SKM-1 (cell line): ENCODE measurements at regions not wholly inside any gene's neighbourhood (a gene's known extent, or its start where the extent isn't known, plus 50 kb on each side); places are given as distances from the start of the nearest gene placed in this dataset.
"Not testable (repeated sequence)": the region's sequence is repeated elsewhere in the genome, so short reads cannot be mapped to it uniquely, and the experiment has no call there.

Experiments used
- DNase-seq: peaks from one replicate; lab custom pipeline; 2025; ENCODE audit not compliant: unreplicated experiment; lab: John Stamatoyannopoulos, UW

DNA sequence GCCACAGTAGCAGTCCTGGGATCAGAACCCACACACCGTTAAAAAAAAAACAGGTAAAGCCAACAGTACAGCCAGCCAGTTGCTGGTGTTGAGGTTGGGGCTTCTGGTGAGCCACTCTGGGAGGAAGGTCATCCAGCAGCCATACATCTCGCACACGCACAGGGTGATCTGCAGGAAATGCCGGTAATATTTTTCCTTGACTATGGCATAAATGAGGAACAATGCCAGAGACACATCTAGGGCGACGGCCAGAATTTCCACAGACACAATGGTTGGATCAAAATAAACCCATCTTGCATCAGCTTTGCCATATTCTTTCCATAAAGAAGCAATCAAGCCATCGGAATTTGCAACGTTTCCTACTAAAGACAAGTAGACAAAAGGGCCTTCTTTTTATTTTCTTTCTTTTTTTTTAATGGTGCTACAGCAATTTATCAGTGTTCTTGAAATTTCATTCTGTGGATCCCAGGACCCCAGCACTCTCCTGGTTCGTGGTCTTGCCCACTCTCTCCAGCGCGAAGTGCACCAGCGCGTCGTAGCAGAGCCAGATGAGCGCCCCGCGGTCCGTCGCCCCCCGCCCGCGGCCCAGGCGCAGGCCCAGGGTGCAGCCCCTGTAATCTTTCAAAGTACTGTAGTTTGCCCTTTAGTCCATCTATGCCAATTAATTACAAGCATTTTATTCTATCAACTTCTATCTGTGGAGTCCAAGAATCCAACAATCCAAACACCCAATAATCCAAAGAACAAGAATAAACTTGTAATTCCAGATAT lies 861.0 kb downstream of the CDH11 start:
- DNase-seq = not testable (repeated sequence)

DNA sequence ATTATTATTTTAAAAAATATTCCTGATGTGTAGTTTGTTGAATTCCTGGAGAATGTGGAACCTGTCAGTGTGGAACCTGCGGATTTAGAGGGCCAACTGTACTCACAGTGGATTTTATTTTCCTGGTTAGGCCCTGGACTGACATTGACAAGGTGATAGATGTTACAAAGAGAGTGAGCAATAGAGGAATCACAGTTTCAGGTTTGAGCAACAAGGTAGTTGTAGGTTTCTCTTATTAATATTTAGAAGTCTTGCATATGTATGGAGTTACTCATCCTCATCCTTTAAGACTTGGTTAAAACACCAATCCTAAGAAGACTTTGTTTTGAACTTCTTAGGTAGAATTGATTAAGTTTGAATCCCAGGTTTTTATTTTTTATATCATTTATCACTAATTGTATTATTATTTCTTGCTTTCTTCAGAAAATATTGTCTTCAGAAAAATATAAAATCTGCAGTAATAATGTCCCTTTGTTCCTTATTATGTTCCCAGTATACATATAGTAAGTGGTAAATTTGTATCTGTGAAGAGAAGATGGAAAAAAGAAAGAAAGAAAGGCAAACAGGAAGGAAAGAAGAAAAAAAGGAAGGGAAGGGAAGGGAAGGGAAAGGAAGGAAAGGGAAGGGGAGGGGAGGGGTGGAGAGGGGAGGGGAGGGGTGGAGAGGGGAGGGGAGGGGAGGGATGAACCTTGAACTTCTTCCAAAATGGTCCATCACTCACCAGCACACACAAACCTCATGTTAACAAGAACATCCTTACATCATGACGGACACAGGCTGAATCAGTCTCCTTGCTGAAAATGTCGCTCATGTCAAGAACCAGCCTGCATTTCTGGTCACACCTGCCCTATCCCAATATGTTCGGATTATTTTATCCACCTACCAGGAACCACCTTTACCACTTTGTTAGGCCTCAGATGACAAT lies 867.2 kb downstream of the CDH11 start:
- DNase-seq = no peak

DNA sequence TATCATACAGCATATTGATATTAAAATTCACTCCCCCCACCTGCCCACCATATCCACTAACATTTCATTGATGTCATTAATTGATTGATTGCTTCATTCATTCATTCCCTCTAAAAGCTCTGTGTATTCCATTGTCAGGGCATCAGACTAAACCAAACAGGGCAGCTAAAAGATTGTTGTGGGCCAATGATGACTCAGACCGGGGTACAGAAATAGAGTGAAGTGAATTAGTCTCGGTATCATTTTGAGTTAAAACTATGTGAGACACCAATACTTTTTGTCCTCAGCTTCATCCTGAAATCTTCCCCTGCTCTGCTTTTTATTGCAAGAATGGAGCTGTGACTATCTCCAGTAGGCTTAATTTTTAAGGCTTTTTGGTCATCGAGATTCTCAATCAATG lies 868.3 kb downstream of the CDH11 start:
- DNase-seq = no peak

DNA sequence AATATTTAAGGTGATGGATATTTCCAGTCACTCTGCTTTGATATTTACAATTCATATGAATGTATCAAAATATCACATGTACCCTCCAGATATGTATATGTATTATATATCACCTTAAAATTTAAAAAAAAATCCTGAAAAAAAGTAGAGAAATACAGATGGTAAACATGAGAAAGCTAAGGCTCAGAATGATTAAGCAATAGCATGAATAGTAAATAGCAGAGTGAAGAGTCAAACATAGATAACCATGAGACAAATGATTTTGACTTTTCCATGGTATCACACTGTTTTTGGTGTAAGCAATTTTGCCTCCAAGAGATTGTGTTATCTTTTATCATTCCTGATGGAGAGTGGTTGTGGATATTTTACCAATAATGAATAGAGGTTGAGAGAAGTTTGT lies 868.8 kb downstream of the CDH11 start:
- DNase-seq = no peak

DNA sequence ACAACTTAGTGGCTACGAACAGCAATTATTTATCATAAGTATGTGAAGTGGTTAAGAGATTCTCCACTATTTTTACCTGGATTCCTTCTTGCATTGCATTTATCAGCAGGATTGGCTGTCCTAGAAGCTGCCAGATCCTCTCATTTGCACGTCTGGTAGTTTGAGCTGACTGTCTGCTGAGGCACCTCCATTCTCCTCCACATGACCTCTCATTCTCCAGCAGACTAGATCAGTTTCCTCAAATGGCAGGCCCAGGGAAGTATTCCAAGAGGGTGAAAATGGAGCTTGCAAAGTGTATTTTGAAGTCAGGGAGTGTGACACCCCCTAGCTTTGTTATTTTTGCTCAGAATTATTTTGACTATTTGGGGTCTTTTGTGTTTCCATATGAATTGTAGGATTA lies 870.1 kb downstream of the CDH11 start:
- DNase-seq = no peak

DNA sequence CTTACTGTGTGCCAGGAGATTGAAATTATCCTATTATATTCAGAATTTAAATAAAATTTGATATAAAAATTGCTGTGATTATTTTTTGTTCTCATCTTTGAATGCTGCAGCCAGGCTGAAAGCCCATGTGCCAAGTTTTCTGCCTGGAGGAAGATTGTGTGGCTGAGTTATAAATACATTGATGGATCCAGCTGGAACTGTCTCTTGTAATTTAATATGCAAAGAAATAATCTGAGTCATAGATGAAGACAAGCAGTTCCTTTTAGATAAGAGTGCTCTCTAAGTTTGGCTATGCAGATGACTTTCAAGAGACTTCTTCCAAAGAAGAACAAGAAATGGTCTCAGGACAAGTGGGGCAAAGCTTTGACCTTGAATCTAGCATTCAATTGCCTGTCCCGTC lies 871.0 kb downstream of the CDH11 start:
- DNase-seq = no peak

DNA sequence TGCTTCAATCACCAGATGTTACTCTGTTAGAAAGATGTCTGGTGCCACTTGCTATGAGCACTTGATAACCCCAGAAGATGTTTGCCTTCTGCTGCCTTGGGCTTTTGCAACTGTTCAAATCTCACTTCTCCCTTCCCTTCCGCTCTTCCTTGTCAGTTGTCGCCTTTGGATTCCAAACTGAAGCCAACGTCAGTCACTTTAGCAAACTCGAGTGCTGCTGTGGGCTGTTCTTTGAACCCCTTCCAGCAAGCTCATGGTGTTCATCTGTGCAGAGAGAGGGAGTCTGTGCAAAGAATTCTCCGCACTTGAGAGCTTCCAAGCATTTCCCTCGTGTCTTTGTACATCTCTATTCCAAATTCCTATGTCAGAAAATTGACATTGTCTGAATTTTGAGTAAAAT lies 879.4 kb downstream of the CDH11 start:
- no peak for DNase-seq

DNA sequence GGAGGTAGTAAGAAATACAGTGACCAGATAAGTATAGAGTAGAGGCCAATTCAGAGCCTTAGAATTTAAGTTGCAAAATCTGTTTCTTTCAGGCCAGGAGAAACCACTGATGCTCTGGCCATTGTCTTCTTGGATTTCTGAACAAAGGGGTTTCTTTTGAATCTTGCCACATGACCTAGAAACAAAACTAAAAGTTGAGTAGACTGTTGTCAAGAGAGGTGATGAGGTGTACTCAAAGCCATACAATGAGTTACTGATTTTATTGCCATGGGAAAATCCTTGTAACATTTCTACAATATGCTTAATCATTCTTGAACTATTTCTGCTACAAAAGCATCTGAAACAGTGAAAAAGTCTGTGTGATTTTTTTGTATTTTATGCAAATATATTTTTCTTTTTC lies 881.3 kb downstream of the CDH11 start:
- no peak for DNase-seq

DNA sequence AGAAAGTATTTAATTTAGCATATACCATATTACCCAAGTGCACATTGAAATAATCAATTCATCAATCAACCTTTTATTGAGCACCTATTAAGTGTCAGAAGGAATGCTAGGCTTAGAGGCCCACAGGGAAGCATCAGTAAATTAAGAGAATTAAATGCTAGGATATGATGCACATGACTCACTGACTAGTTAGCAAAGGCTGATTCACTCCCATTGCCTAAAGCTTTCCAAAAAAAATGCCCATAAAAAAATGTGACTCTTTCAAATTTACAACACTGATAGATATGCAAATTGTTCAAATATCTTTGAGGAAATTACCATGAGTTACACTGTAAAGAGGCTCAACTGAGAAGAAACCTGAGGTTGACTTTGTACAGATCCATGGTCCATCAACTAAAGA lies 883.3 kb downstream of the CDH11 start:
- DNase-seq = no peak

DNA sequence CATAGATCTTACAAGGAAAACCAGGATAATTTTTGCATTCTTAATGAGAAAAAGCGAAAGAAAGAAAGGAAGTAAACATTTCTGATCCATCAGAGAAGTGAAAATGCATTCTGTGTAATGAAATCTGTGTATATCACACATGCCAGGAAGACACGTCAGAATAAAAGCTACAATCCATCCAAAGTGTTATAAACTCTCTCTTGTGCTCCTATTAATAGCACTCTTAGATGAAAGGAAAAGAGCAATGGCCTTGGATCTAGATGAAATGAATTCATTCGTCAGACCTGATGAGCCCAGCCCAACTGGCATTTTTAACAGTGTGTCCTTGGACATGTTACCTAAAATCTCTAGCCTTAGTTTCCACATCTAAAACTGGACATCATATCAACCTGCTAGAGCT lies 885.5 kb downstream of the CDH11 start:
- DNase-seq = no peak

DNA sequence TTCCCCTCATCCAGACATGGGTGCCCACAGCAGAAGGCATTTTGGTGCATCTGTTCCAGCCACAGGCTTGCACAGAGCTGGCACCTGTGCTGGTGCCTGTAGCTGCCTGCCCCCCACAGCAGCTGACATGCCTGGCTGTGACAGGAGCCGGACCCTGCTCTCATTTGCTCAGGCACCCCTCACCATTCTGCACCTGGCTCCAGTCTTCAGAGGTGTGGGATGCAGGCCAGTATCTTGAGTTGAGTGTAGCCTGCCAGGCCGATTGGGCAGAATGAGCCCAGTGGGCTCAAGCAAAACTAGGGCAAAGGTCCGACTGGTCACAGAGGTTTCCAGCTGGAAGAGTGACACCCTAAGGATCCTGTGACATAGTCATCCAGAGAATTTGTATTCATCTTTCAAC lies 887.7 kb downstream of the CDH11 start:
- no peak for DNase-seq

DNA sequence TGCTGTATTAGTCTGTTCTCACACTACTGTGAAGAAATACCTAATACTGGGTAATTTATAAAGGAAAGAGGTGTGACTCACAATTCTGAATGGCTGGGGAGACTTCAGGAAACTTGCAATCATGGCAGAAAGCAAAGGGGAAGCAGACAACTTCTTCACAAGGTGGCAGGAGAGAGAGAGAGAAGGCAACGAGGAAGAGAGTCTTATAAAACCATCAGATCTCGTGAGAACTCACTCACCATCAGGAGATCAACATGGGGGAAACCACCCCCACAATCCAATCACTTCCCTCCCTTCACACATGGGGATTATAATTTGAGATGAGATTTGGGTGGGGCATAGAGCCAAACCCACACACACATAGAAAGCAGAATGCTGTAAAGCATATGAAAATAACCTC lies 896.2 kb downstream of the CDH11 start:
- peak; percentile 2 for DNase-seq

DNA sequence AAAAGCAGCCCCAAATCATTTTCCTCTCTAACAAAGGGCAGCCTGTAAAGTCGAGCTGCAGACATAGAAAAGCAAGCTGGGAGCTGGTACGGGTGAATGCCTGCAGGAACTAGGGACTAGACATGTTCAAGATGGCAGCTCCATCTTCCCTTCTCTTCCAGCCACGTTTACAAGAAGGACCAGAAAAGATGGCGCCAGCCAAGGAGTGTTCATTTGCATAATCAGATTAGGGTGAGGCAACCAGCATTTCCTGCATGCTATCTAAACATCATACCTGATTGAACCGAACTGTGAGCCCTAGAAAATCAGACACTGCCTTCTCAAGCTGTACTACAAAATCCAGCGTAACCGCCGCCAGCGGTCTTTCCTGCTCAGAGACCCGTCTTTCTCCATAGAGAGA lies 896.8 kb downstream of the CDH11 start:
- DNase-seq = no peak

DNA sequence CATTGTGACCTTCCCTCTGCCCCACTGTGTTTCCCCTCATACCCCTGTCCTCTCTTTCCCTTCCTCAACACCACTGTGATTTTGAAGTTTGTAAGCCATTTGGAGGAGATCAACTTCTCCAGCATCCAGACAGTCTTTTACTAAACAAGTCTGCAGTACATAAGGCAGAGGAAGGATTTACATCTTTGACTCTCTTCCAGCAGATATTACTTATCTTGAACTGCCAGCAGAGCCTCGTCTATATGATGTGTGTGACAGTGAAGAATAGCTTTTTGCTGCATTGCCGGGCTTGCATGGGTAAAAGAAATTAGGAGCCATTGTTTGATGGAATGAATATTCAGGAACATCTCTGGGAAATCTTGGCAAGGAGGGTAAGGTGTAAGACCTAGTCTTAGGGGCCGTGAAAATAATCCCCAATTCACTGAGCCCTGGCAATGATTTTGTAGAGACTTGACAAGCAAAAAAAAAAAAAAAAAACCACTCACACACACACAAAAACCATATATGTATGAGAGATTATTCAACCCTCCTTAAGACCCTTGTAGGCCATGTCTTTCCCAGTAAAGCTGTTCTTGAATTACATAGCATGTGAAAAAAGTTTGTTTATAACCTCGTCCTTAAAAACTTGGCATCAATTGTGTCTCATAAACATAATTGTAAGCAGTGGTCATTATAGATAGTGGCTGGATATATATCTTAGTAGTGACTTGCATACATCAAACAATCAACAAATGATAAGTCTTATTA lies 903.9 kb downstream of the CDH11 start:
- DNase-seq = no peak

DNA sequence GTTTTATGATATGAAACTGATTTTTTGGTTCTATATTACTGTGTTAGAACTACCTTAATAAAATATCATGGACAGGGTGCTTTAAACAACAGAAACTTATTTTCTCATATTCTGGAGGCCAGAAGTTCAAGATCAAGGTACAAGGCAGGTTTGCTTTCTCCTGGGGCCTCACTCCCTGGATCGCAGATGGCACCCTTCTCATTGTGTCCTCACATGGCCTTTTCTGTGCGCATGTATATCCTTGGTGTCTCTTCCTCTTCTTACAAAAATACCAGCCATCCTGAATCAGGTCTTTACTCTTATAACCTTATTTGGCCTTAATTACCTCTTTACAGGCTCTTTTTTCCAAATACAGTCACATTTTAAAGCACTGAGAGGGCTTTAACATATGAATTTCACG lies 906.1 kb downstream of the CDH11 start:
- DNase-seq = no peak

DNA sequence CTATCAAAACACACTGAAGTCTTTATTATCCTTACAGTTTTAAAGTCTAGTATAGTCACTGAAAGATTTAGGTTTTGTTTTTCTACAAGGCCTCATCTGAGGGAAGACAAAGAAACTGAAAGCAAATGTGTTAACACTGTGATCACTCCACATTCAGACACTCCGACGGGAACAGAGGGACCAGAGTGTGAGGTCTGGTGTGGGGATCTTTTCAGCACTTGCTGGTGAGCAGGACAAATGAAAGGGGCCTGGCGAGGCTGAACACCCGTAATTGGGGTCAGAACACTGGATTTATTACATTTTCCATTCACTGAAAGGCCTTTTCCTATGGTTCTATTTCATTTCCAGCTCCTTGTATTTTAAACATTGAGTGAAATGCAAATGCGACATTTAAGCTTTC lies 910.5 kb downstream of the CDH11 start:
- DNase-seq = no peak

DNA sequence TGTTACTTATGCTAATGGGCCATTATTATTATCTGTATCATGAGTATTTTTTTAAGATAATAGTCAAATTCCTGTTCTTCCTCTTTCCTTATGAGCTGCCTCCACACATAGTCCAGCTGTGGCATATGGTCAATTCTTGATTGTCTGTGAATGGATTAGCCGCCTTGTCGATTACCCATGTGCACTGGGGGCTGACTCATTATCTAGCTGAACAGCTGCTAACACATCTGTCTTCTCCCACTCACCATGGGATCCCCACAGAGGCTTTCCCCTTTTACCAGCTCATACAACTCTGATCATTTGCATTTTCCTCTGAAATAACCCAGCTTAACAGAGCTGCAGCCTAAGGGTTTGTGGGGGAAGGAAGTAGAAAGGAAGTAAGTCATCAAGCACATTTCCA lies 915.0 kb downstream of the CDH11 start:
- no peak for DNase-seq

DNA sequence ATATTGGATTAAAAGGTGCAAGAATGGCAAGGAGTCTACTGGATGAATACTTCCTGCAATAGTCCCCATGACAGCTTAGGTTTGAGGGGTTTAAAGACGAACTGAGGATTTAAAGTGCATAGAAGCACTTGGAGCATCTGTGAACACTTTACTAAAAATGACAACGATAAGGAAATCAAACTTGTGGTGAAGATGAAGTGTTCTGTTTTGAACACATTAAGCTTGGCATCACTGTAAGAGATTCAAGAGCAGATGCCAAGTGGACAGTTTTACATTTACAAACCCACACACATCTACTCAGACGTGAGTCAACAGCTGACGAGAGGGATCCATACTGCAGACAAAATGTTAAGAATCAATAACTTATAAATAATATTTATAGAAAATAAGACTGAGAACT lies 918.7 kb downstream of the CDH11 start:
- DNase-seq = no peak

DNA sequence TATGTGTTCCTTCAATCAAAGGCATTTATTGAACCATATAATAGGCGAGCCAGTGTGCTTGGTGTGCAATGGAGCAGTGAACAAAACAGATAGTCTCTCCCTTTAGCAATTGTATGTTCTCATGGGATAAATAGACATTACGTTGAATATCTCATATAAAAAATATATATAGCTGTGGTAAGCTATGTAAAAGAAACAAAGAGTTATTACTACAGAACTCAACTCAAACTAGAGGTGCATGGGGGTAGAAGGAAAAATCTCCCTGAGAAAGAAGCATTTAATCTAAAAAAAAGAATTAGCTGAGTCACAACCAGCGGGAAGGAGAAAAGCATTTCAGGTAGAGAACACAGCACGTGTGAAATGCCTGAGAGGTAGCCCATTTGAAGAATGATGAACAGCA lies 919.3 kb downstream of the CDH11 start:
- no peak for DNase-seq

DNA sequence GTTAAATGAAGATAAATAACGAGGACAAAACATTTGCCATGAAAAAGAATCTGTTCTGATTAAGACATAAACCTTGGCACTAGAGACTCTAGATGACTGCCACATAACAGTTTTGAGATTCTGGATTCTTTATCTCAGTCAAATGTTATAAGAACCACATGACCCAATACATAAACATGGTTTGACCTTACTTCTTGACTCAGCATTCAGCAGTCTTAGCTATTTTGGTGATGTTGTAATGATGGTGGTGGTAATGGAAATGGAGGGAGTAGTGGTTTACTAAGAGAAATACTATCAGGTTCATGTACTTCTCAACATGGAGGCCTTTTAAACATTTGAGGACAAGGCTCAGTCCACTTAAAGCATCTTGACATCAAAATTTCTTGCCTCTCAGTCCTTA lies 925.4 kb downstream of the CDH11 start:
- DNase-seq = no peak

DNA sequence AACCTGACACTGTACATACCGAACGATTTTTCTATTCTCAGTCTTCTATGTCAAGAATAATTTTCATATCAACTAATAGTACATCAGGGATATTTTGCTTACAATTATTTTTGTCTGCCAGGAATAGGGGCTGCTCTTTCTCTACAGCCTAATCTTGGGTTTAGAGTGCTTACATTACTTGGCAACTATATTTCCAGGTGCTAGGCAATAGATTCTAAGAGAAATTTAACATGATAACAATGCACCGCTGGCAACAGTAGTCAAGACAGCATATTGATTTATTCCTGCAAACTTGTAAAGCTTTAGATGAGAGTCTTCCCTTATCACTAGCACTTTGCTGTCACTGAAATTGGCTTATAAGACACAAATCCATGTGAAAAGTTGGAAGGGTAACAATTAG lies 935.9 kb downstream of the CDH11 start:
- DNase-seq = no peak

DNA sequence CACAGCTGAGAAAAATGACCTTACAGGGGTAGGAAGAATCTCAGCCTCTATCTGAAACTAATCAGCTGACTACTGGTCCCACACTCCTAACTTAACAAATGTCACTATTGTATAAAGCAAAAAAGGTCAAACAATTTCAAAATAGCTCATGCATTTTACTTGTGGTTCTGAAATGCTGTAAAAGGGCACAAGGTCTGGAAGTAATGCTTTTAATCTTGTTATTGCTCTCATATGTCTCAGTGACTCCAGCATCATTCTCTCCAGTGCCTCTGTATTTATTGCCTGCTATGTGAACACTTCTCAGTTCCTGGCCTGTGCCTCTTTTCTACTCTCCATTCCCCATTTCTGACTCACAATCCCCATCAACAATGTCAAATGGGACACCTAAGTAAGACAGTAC lies 937.7 kb downstream of the CDH11 start:
- no peak for DNase-seq
